ENCODE measurements at regions not wholly inside any gene's neighbourhood (a gene's known extent, or its start where the extent isn't known, plus 50 kb on each side); places are given as distances from the start of the nearest gene placed in this dataset.
"Not testable (repeated sequence)": the region's sequence is repeated elsewhere in the genome, so short reads cannot be mapped to it uniquely, and the experiment has no call there.

DNA sequence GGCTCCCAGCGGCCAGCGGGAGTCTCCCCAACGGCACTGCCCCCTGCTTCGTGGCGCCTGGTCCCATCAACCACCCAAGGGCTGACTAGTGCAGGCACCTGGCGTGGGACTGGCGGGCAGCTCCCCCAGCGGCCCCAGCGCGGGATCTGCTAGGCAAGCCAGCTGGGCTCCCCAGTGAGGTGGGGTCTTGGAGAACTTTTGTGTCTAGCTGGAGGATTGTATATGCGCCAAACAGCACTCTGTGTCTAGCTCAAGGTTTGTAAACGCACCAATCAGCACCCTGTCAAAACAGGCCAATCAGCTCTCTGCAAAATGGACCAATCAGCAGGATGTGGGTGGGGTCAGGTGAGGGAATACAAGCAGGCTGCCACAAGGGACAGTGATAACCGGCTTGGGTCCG is 1988.2 kb downstream of the FOXD4L5 start:
- not testable (repeated sequence) for DNase-seq (ENCODE audit: low read depth); H3K4me3 ChIP-seq (replicated peaks; ENCODE audit: low read depth, low read length)

DNA sequence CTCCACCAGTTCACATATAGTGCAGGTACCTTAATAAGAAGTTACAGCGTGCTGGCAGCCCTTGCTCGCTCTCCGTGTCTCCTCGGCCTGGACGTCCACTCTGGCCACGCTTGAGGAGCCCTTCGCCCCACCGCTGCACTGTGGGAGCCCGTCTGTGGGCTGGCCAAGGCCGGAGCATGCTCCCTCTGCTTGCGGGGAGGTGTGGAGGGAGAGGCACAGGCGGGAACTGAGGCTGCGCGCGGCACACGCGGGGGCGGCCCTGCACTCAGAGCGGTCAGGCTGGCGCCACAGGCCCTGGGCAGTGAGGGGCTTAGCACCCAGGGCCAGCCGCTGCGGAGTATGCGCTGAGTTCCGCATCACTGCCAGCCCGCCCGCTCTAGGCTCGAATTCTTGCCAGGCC is 1988.6 kb downstream of the FOXD4L5 start:
- H3K4me3 ChIP-seq (replicated peaks; ENCODE audit: low read depth, low read length); DNase-seq (ENCODE audit: low read depth): not testable (repeated sequence)

DNA sequence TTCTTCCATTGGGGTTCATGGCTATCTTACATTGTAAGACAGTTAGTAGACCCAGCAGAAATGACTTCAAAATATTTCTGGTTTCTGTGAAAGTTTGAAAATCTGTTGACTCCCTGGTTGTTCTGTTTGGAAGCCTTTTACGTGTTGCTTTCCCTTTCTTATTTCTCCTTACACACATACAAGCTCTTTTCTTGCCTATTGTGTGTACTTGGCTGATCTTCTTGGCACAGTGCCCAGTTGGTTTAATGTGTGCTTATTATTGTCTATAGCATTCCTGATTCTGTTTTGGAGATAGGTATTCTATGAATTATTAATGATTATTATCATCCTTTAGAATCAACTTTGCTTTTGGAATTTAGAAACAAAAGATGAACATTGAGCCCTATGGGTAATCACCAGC is 1995.0 kb downstream of the FOXD4L5 start:
- peak; percentile 15 for DNase-seq (ENCODE audit: low read depth)
- H3K4me3 ChIP-seq (replicated peaks; ENCODE audit: low read depth, low read length): not testable (repeated sequence)

Measured in fibroblast of pulmonary artery (primary cell).